GM23248 (cell line): ENCODE measurements at regions not wholly inside any gene's neighbourhood (a gene's known extent, or its start where the extent isn't known, plus 50 kb on each side); places are given as distances from the start of the nearest gene placed in this dataset.

Experiments
- DNase-seq: peaks from one replicate; pipeline ENCODE4 v3.0.0-alpha.2; 2015
- H2AFZ ChIP-seq: fragments of 200-600 bp; sonication (generic); 2 replicates; pipeline ENCODE4 v1.6.1; 2016; ENCODE audit warnings: antibody characterized with exemption
- H3F3A ChIP-seq: fragments of 200-600 bp; sonication (generic); 2 replicates; pipeline ENCODE4 v1.6.1; 2016; ENCODE audit warnings: mild to moderate bottlenecking, antibody characterized with exemption, mixed run types; ENCODE audit not compliant: insufficient read depth
- H3K27ac ChIP-seq: fragments of 200-600 bp; sonication (generic); 2 replicates; pipeline ENCODE4 v1.5.1; 2016; ENCODE audit warnings: mild to moderate bottlenecking
- H3K27me3 ChIP-seq: fragments of 200-600 bp; sonication (generic); replicated peaks from 2 replicates; pipeline ENCODE4 v1.6.1; 2016; ENCODE audit warnings: mild to moderate bottlenecking; ENCODE audit not compliant: insufficient read depth
- H3K36me3 ChIP-seq: fragments of 200-600 bp; sonication (generic); 2 replicates; pipeline ENCODE4 v1.6.1; 2016; ENCODE audit warnings: low read depth, mild to moderate bottlenecking
- H3K4me1 ChIP-seq: fragments of 200-600 bp; sonication (generic); 2 replicates; pipeline ENCODE4 v1.6.1; 2016; ENCODE audit warnings: mild to moderate bottlenecking; ENCODE audit not compliant: insufficient read depth
- H3K4me2 ChIP-seq: fragments of 200-600 bp; sonication (generic); one replicate; pipeline ENCODE4 v1.6.1; 2016; ENCODE audit warnings: mild to moderate bottlenecking; ENCODE audit not compliant: unreplicated experiment
- H3K4me3 ChIP-seq: fragments of 200-600 bp; sonication (generic); 2 replicates; pipeline ENCODE4 v1.5.1; 2016; ENCODE audit warnings: mild to moderate bottlenecking
- H3K79me2 ChIP-seq: fragments of 200-600 bp; sonication (generic); 2 replicates; pipeline ENCODE4 v1.6.1; 2016; ENCODE audit warnings: mild to moderate bottlenecking; ENCODE audit not compliant: insufficient read depth
- H3K9ac ChIP-seq: fragments of 200-600 bp; sonication (generic); 2 replicates; pipeline ENCODE4 v1.6.1; 2016; ENCODE audit warnings: mild to moderate bottlenecking
- H3K9me2 ChIP-seq: fragments of 200-600 bp; sonication (generic); 2 replicates; pipeline ENCODE4 v1.6.1; 2016; ENCODE audit warnings: mixed run types, mild to moderate bottlenecking, moderate library complexity; ENCODE audit not compliant: insufficient read depth
- H3K9me3 ChIP-seq: fragments of 200-600 bp; sonication (generic); one replicate; pipeline ENCODE4 v1.6.1; 2017; ENCODE audit warnings: low read depth
- H4K20me1 ChIP-seq: fragments of 200-600 bp; sonication (generic); 2 replicates; pipeline ENCODE4 v1.6.0; 2016; ENCODE audit not compliant: insufficient read depth
- EZH2 ChIP-seq: fragments of 200-600 bp; sonication (generic); IDR thresholded peaks from 2 replicates; pipeline ENCODE4 v1.6.1; 2018; ENCODE audit warnings: antibody characterized with exemption, mild to moderate bottlenecking; ENCODE audit not compliant: insufficient read depth, poor library complexity, severe bottlenecking
- EZH2phosphoT487 ChIP-seq: fragments of 200-600 bp; sonication (generic); IDR thresholded peaks from 2 replicates; pipeline ENCODE4 v1.6.1; 2018; ENCODE audit warnings: antibody characterized with exemption, moderate library complexity, mild to moderate bottlenecking, low read depth; ENCODE audit not compliant: insufficient read depth
- WGBS, 2 experiments: methylation state at CpG; one replicate each; pipeline ENCODE4 v1.1.6; 2015 to 2017; ENCODE audit warnings: low lambda C conversion rate in 2 of 2, low coverage in 1 of 2; ENCODE audit errors: missing lambda C conversion rate in 2 of 2; 5-methylcytosine and 5-hydroxymethylcytosine counted together
- in situ Hi-C: fragments of 300-500 bp; cut with MboI; formaldehyde crosslinking; loops from 2 replicates; pipeline ENCODE4 v1.15.0; 2020

DNA sequence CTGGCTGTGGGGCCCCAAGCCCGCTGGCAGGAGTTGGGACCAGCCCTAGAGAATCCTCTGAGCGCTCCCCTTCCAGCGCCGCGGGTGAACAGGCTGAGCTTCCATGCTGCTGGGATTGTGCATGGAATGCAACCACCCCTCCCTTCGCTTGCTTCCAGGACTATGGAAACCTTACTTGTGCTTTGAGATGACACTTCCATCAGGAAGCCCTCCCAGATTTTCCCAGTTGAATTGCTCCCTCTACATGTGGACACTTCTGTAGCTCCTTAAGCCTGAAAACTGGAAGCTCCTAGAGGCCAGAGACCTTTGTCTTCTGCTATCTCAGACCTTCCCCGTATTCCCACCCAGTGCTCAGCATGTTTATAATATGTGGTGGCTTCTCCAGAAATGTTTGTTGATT lies 213.2 kb upstream of the RPL38 start:
- H3K9me3 ChIP-seq: no peaks in the 10 kb centered on the region
- no peak overlapping the region for H3K4me3 ChIP-seq
- no peak overlapping the region for H3K4me2 ChIP-seq
- no peaks in the 10 kb centered on the region for H3K36me3 ChIP-seq
- no peak overlapping the region for H2AFZ ChIP-seq
- no peak overlapping the region for H3K9ac ChIP-seq
- no peak overlapping the region for H3K27ac ChIP-seq
- 69 to 76% methylated on average over 7 of the region's 7 CpGs for WGBS, 2 experiments
- no peaks in the 10 kb centered on the region for H3K4me1 ChIP-seq
- DNase-seq: no peak
- no peaks in the 10 kb centered on the region; the same call in 1 of the 2 replicates for H3K27me3 ChIP-seq
- no peaks in the 10 kb centered on the region for H4K20me1 ChIP-seq
- TF ChIP-seq EZH2 (no peak), EZH2phosphoT487 (no peak)
- H3F3A ChIP-seq: no peaks in the 10 kb centered on the region
- H3K9me2 ChIP-seq: no peaks in the 10 kb centered on the region
- no peaks in the 10 kb centered on the region for H3K79me2 ChIP-seq
- in situ Hi-C loops: no loop called here

DNA sequence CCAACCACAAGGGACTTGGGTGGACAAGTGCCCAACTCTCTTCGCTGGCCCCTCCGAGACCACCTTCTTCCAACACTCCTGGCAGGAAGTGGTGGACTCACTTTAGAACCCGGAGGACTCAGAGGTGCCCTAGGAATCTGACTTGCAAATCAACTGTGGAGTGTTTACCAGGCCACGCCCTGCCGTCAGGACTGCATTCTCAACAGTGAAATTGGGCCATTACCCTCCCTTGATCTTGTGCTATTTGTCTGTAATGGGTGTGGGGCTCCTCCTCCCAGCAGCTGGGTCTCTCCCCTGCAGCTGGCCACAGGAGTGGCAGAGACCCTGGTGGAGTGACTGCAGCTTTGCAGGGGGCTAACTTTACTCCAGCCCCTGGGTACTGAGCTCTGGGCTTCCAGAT lies 212.2 kb upstream of the RPL38 start:
- TF ChIP-seq EZH2phosphoT487: no peak
- TF ChIP-seq EZH2: no peak
- no peak for DNase-seq
- H2AFZ ChIP-seq: no peak overlapping the region
- H3K9ac ChIP-seq: no peak overlapping the region
- H3F3A ChIP-seq: no peaks in the 10 kb centered on the region
- no peaks in the 10 kb centered on the region for H3K9me2 ChIP-seq
- in situ Hi-C loops: no loop called here
- no peaks in the 10 kb centered on the region for H3K4me1 ChIP-seq
- no peaks in the 10 kb centered on the region for H3K36me3 ChIP-seq
- WGBS, 2 experiments: 32 to 46% methylated on average over 5 of the region's 5 CpGs
- no peaks in the 10 kb centered on the region for H3K9me3 ChIP-seq
- no peaks in the 10 kb centered on the region for H3K79me2 ChIP-seq
- H3K4me3 ChIP-seq: no peak overlapping the region
- H3K4me2 ChIP-seq: no peak overlapping the region
- no peak overlapping the region for H3K27ac ChIP-seq
- H4K20me1 ChIP-seq: no peaks in the 10 kb centered on the region
- no peaks in the 10 kb centered on the region; the same call in 1 of the 2 replicates for H3K27me3 ChIP-seq

DNA sequence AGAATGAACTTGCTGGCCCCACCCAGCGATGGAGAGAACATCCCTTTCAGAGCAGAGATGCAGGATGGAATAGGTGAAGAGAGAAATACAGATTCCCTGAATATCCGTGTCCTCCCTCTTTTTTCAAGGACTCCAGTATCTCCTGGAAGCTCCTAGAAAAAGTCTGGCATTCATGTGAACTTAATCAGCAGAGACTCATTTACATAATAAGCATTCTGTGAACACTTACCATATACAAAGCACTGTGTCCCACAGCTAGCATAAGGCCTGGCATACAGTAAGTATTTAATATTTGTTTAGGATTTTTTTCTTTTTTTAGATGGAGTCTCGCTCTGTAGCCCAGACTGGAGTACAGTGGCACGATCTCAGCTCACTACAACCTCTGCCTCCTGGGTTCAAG lies 208.5 kb upstream of the RPL38 start:
- Histone ChIP-seq H3K79me2 (no peaks in the 10 kb centered on the region), H3K4me3 (no peak overlapping the region), H3K27ac (no peak overlapping the region), H3K27me3 (peaks cover 6% of the 10 kb centered on the region; the same call in 1 of the 2 replicates), H2AFZ (no peak overlapping the region), H4K20me1 (no peaks in the 10 kb centered on the region), H3K4me1 (no peaks in the 10 kb centered on the region), H3K4me2 (no peak overlapping the region), H3K9me3 (no peaks in the 10 kb centered on the region), H3K9me2 (no peaks in the 10 kb centered on the region), H3F3A (no peaks in the 10 kb centered on the region), H3K36me3 (no peaks in the 10 kb centered on the region), H3K9ac (no peak overlapping the region)
- 39 to 40% methylated on average over 4 of the region's 4 CpGs for WGBS, 2 experiments
- in situ Hi-C loops: no loop called here
- TF ChIP-seq EZH2 (no peak), EZH2phosphoT487 (no peak)
- DNase-seq: no peak

DNA sequence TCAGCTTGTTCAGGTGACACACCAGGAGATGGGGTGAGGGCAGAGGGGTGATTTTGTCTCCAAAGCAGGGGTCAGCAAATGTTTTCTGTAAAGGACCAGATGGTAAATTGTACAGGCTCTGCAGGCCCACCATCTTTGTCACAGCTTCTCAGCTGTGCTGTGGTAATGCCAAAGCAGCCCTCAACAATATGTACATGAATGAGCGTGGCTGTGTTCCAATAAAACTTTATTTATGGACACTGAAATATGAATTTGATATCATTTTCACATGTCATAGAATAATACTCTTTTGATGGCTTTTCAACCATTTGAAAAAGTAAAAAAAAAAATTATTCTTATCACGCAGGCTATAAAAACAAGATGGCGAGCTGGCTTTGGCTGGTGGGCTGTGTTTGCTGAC lies 206.4 kb upstream of the RPL38 start:
- Histone ChIP-seq H3K9ac (no peak overlapping the region), H3K9me2 (no peaks in the 10 kb centered on the region), H3F3A (no peaks in the 10 kb centered on the region), H3K4me2 (no peak overlapping the region), H4K20me1 (no peaks in the 10 kb centered on the region), H3K4me1 (no peaks in the 10 kb centered on the region), H3K4me3 (no peak overlapping the region), H3K27ac (no peak overlapping the region), H2AFZ (no peak overlapping the region), H3K79me2 (no peaks in the 10 kb centered on the region), H3K36me3 (no peaks in the 10 kb centered on the region), H3K9me3 (no peaks in the 10 kb centered on the region), H3K27me3 (peaks cover 10% of the 10 kb centered on the region; the same call in 1 of the 2 replicates)
- DNase-seq: no peak
- in situ Hi-C loops: no loop called here
- WGBS, 2 experiments: 65 to 70% methylated on average over 3 of the region's 3 CpGs
- TF ChIP-seq EZH2: no peak
- TF ChIP-seq EZH2phosphoT487: no peak

DNA sequence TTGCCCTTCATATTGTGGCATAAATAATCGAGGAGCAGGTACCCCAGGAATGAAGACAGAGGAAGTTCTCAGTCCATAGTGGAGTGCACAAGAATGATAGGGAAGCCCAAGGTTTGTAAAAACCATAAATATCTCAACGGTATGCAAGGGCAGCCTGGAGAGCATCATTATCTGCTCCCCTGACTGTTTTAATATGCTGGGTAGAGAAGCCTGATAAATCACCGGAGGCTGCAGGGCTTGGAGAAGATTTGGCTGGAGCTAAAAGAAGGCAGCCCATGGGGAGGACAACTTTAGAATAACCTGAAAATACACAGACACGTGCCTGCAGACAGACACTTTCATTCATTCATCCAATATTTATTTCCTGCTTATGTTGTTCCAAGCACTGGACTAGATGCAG lies 205.2 kb upstream of the RPL38 start:
- Histone ChIP-seq H3K9me3 (no peaks in the 10 kb centered on the region), H3K4me3 (no peak overlapping the region), H3K4me1 (no peaks in the 10 kb centered on the region), H3K9me2 (no peaks in the 10 kb centered on the region), H2AFZ (no peak overlapping the region), H3K9ac (no peak overlapping the region), H3K27me3 (peaks cover 10% of the 10 kb centered on the region; the same call in 1 of the 2 replicates), H3K27ac (no peak overlapping the region), H3F3A (no peaks in the 10 kb centered on the region), H3K4me2 (no peak overlapping the region), H4K20me1 (no peaks in the 10 kb centered on the region), H3K79me2 (no peaks in the 10 kb centered on the region), H3K36me3 (no peaks in the 10 kb centered on the region)
- TF ChIP-seq EZH2 (no peak), EZH2phosphoT487 (no peak)
- in situ Hi-C loops: no loop called here
- WGBS, 2 experiments: 38 to 40% methylated on average over 4 of the region's 4 CpGs
- no peak for DNase-seq
